Activated CD4-positive, alpha-beta memory T cell treated with anti-CD3 and anti-CD28 coated beads, Interleukin-2, amount 10 ng/mL, durations not matched to agents 7 days and 5 days (primary cell): ENCODE measurements at regions not wholly inside any gene's neighbourhood (a gene's known extent, or its start where the extent isn't known, plus 50 kb on each side); places are given as distances from the start of the nearest gene placed in this dataset.

Experiments used
- CTCF ChIA-PET: fragments of 350-600 bp; sonication (Branson Sonifier 250); formaldehyde crosslinking; loops from one replicate; lab custom pipeline; 2021; ENCODE audit warnings: antibody characterized with exemption, inconsistent platforms; lab: Charles Lee
- POLR2A ChIA-PET: fragments of 350-600 bp; sonication (Branson Sonifier 250); formaldehyde crosslinking; loops from one replicate; lab custom pipeline; 2021; ENCODE audit warnings: antibody characterized with exemption; lab: Charles Lee
- DNase-seq: peaks from one replicate; pipeline ENCODE4 v3.0.0-alpha.2; 2020
- H3K27ac Mint-ChIP-seq: one replicate; pipeline ENCODE4 v1.8.0; 2021; ENCODE audit warnings: mild to moderate bottlenecking, mixed read lengths
- H3K27me3 Mint-ChIP-seq: one replicate; pipeline ENCODE4 v1.8.0; 2021; ENCODE audit warnings: mixed read lengths
- H3K36me3 Mint-ChIP-seq: one replicate; pipeline ENCODE4 v1.8.0; 2021; ENCODE audit warnings: low read depth, mixed read lengths
- H3K4me1 Mint-ChIP-seq: one replicate; pipeline ENCODE4 v1.8.0; 2021; ENCODE audit warnings: mixed read lengths
- H3K4me3 Mint-ChIP-seq: one replicate; pipeline ENCODE4 v1.8.0; 2021; ENCODE audit warnings: mild to moderate bottlenecking, mixed read lengths
- H3K9me3 Mint-ChIP-seq: one replicate; pipeline ENCODE4 v1.8.0; 2021; ENCODE audit warnings: mixed read lengths

- ChIA-PET CTCF (no interaction called here), POLR2A (no interaction called here)
- Mint-ChIP-seq H3K27me3 (no peaks in the 10 kb centered on the region), H3K27ac (no peak overlapping the region), H3K4me3 (no peak overlapping the region), H3K36me3 (peaks cover 25% of the 10 kb centered on the region), H3K9me3 (peaks cover 13% of the 10 kb centered on the region), H3K4me1 (peaks cover 26% of the 10 kb centered on the region)
- DNase-seq: no peak
Observed at GRCh38 chr6:105838171-105838570, 248.0 kb upstream of the PRDM1 start.

- CTCF ChIA-PET: interaction anchor here (0.5 kb wide), 1 partner anchor 255 kb away, joined by 3 read pairs; no protein-coding TSS in a partner anchor
- Mint-ChIP-seq H3K27me3 (no peaks in the 10 kb centered on the region), H3K36me3 (peaks cover 21% of the 10 kb centered on the region), H3K9me3 (peaks cover 10% of the 10 kb centered on the region), H3K27ac (no peak overlapping the region), H3K4me1 (peaks cover 26% of the 10 kb centered on the region), H3K4me3 (no peak overlapping the region)
- DNase-seq: no peak
- POLR2A ChIA-PET: no interaction called here
Observed at GRCh38 chr6:105836889-105837288, 249.2 kb upstream of the PRDM1 start.

- Mint-ChIP-seq H3K4me3 (no peak overlapping the region), H3K4me1 (peaks cover 26% of the 10 kb centered on the region), H3K9me3 (peaks cover 10% of the 10 kb centered on the region), H3K27me3 (no peaks in the 10 kb centered on the region), H3K36me3 (peaks cover 21% of the 10 kb centered on the region), H3K27ac (no peak overlapping the region)
- DNase-seq: no peak
- ChIA-PET POLR2A (no interaction called here), CTCF (no interaction called here)
Observed at GRCh38 chr6:105836379-105836778, 249.8 kb upstream of the PRDM1 start.

GRCh38 chr6:105835373-105835772 is 250.8 kb upstream of the PRDM1 start:
- H3K27me3 Mint-ChIP-seq: no peaks in the 10 kb centered on the region
- POLR2A ChIA-PET: no interaction called here
- H3K4me1 Mint-ChIP-seq: peaks cover 26% of the 10 kb centered on the region
- H3K9me3 Mint-ChIP-seq: peaks cover 8% of the 10 kb centered on the region
- DNase-seq: no peak
- H3K27ac Mint-ChIP-seq: no peak overlapping the region
- no peak overlapping the region for H3K4me3 Mint-ChIP-seq
- CTCF ChIA-PET: interaction anchor here (0.6 kb wide), 1 partner anchor 35 kb away, joined by 3 read pairs; no protein-coding TSS in a partner anchor
- peaks cover 17% of the 10 kb centered on the region for H3K36me3 Mint-ChIP-seq

GRCh38 chr6:105833959-105834947 is 251.9 kb upstream of the PRDM1 start:
- ChIA-PET POLR2A (no interaction called here), CTCF (no interaction called here)

GRCh38 chr6:105832313-105832761 is 253.8 kb upstream of the PRDM1 start:
- CTCF ChIA-PET: interaction anchor here (1.2 kb wide), 1 partner anchor 39 kb away, joined by 3 read pairs; no protein-coding TSS in a partner anchor
- peaks cover 13% of the 10 kb centered on the region for H3K9me3 Mint-ChIP-seq
- peaks cover 21% of the 10 kb centered on the region for H3K36me3 Mint-ChIP-seq
- no peak overlapping the region for H3K4me3 Mint-ChIP-seq
- peaks cover 1% of the 10 kb centered on the region for H3K27me3 Mint-ChIP-seq
- DNase-seq: no peak
- H3K27ac Mint-ChIP-seq: no peak overlapping the region
- POLR2A ChIA-PET: no interaction called here
- H3K4me1 Mint-ChIP-seq: peaks cover 18% of the 10 kb centered on the region

More at GRCh38 chr6:105833959-105834947, 251.9 kb upstream of the PRDM1 start:
- Mint-ChIP-seq H3K4me1 (peaks cover 22% of the 10 kb centered on the region), H3K27ac (no peak overlapping the region), H3K9me3 (peaks cover 7% of the 10 kb centered on the region), H3K4me3 (no peak overlapping the region), H3K36me3 (peaks cover 15% of the 10 kb centered on the region), H3K27me3 (no peaks in the 10 kb centered on the region)
- DNase-seq: no peak

GRCh38 chr6:105831311-105832097 is 254.6 kb upstream of the PRDM1 start:
- Mint-ChIP-seq H3K36me3 (peaks cover 24% of the 10 kb centered on the region), H3K27ac (no peak overlapping the region), H3K4me1 (peaks cover 15% of the 10 kb centered on the region), H3K9me3 (peaks cover 14% of the 10 kb centered on the region), H3K4me3 (no peak overlapping the region), H3K27me3 (peaks cover 1% of the 10 kb centered on the region)
- CTCF ChIA-PET: interaction anchor here (1.2 kb wide), 1 partner anchor 39 kb away, joined by 3 read pairs; no protein-coding TSS in a partner anchor
- DNase-seq: no peak
- POLR2A ChIA-PET: interaction anchor here (1.1 kb wide), 1 partner anchor 18 kb away, joined by 4 read pairs; no protein-coding TSS in a partner anchor

GRCh38 chr6:105825210-105825609 is 260.9 kb upstream of the PRDM1 start:
- peaks cover 1% of the 10 kb centered on the region for H3K27me3 Mint-ChIP-seq

GRCh38 chr6:105824732-105825131 is 261.4 kb upstream of the PRDM1 start:
- H3K36me3 Mint-ChIP-seq: peaks cover 54% of the 10 kb centered on the region
- ChIA-PET CTCF (no interaction called here), POLR2A (no interaction called here)
- DNase-seq: no peak
- no peak overlapping the region for H3K27ac Mint-ChIP-seq
- no peak overlapping the region for H3K4me3 Mint-ChIP-seq
- peaks cover 1% of the 10 kb centered on the region for H3K27me3 Mint-ChIP-seq
- H3K4me1 Mint-ChIP-seq: peaks cover 5% of the 10 kb centered on the region
- H3K9me3 Mint-ChIP-seq: peaks cover 44% of the 10 kb centered on the region

More at GRCh38 chr6:105825210-105825609, 260.9 kb upstream of the PRDM1 start:
- POLR2A ChIA-PET: no interaction called here
- Mint-ChIP-seq H3K4me1 (peaks cover 5% of the 10 kb centered on the region), H3K36me3 (peaks cover 50% of the 10 kb centered on the region), H3K27ac (no peak overlapping the region), H3K4me3 (no peak overlapping the region), H3K9me3 (peaks cover 40% of the 10 kb centered on the region)
- DNase-seq: no peak
- CTCF ChIA-PET: no interaction called here

- H3K4me1 Mint-ChIP-seq: peaks cover 13% of the 10 kb centered on the region
Observed at GRCh38 chr6:105821777-105822176, 264.4 kb upstream of the PRDM1 start.

GRCh38 chr6:105821027-105821426 is 265.1 kb upstream of the PRDM1 start:
- H3K27me3 Mint-ChIP-seq: no peaks in the 10 kb centered on the region
- CTCF ChIA-PET: no interaction called here
- no peak overlapping the region for H3K4me3 Mint-ChIP-seq
- no peak overlapping the region for H3K27ac Mint-ChIP-seq
- no peak for DNase-seq
- peaks cover 20% of the 10 kb centered on the region for H3K4me1 Mint-ChIP-seq
- POLR2A ChIA-PET: no interaction called here
- peaks cover 60% of the 10 kb centered on the region for H3K36me3 Mint-ChIP-seq
- peaks cover 45% of the 10 kb centered on the region for H3K9me3 Mint-ChIP-seq

More at GRCh38 chr6:105821777-105822176, 264.4 kb upstream of the PRDM1 start:
- Mint-ChIP-seq H3K36me3 (peaks cover 60% of the 10 kb centered on the region), H3K27ac (no peak overlapping the region), H3K27me3 (no peaks in the 10 kb centered on the region), H3K9me3 (peaks cover 44% of the 10 kb centered on the region), H3K4me3 (no peak overlapping the region)
- ChIA-PET CTCF (no interaction called here), POLR2A (no interaction called here)
- DNase-seq: no peak

- H3K27ac Mint-ChIP-seq: no peak overlapping the region
- POLR2A ChIA-PET: no interaction called here
- H3K4me3 Mint-ChIP-seq: no peak overlapping the region
- H3K9me3 Mint-ChIP-seq: peaks cover 43% of the 10 kb centered on the region
- CTCF ChIA-PET: no interaction called here
- H3K4me1 Mint-ChIP-seq: peaks cover 32% of the 10 kb centered on the region
- DNase-seq: no peak
- no peaks in the 10 kb centered on the region for H3K27me3 Mint-ChIP-seq
- peaks cover 63% of the 10 kb centered on the region for H3K36me3 Mint-ChIP-seq
Observed at GRCh38 chr6:105819745-105820144, 266.4 kb upstream of the PRDM1 start.

GRCh38 chr6:105818505-105818904 is 267.6 kb upstream of the PRDM1 start:
- POLR2A ChIA-PET: no interaction called here
- no peaks in the 10 kb centered on the region for H3K27me3 Mint-ChIP-seq
- H3K4me1 Mint-ChIP-seq: peaks cover 40% of the 10 kb centered on the region
- CTCF ChIA-PET: no interaction called here
- H3K36me3 Mint-ChIP-seq: peaks cover 68% of the 10 kb centered on the region
- no peak overlapping the region for H3K27ac Mint-ChIP-seq
- DNase-seq: no peak
- H3K4me3 Mint-ChIP-seq: no peak overlapping the region
- peaks cover 43% of the 10 kb centered on the region for H3K9me3 Mint-ChIP-seq
